GM21360 (cell line): ENCODE measurements at regions not wholly inside any gene's neighbourhood (a gene's known extent, or its start where the extent isn't known, plus 50 kb on each side); places are given as distances from the start of the nearest gene placed in this dataset.

Experiments
- ATAC-seq: cut with Tn5 transposase; IDR thresholded peaks from one replicate; pipeline ENCODE4 v1.9.1; 2021; ENCODE audit warnings: mild to moderate bottlenecking, moderate library complexity; ENCODE audit not compliant: unreplicated experiment

- ATAC-seq, result no peak
Measured at GRCh38 chr10:130999376-131000202, 311.9 kb downstream of the TCERG1L start.

DNA sequence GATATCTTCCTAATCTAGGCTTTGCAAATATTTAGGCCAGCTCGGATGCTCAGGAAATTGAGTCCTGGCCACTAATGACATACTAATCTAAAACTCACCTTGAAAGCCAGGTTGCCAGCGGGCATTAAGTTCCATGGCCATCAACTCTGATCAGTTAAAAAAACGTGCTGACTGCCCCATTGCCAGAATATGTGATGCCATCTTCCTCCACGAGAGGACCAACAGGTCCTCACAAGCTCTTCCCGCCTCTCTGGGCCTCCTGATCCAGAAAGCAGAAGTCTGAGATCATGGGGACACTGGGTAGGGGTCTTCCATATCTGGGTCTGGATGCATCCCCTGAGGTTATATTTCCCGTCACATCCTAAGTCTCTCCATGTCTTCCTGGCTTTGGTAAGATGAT is 311.3 kb downstream of the TCERG1L start:
- no peak for ATAC-seq

DNA sequence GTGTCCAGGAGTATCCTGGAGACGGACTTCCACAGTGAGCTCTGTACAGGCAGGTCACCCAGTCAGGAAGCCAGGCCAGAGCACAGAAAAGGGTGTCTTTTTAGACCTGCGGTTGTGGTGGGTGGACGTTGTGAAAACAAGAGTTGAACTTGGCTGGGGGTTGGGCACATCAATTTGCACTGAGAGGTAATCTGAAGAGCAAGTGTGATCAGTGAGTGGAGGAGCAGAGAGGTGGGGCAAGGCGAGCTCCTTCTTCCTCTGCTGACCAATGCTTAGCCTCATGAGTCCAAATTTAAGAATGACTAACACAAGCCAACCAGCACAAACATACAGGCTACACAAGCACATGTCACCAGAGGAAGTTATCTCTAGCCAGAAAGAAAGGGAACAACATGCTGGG is 310.8 kb downstream of the TCERG1L start:
- no peak for ATAC-seq

- ATAC-seq, result no peak
Measured at GRCh38 chr10:131001438-131001837, 310.1 kb downstream of the TCERG1L start.

GRCh38 chr10:131002031-131002861 is 309.3 kb downstream of the TCERG1L start:
- ATAC-seq, result no peak

GRCh38 chr10:131003455-131003854 is 308.1 kb downstream of the TCERG1L start:
- ATAC-seq, result no peak

DNA sequence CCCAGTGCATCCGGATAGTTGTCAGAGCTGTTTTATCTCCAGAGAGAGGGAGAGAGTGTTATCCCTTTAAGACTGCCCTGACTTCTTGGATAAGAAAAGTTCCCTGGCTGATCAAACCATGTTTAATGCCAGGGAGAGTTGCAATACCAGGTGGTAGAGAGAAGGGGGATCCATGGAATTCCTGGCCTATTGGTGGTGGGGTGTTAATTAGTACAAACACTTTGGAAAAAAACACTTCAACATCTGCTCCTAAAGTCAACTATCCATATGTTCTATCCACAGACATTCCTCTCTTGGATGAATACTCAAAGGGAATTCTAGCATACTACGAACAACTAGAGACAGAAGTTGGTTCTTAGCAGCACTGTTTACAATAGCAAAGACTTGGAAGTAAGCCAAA is 307.2 kb downstream of the TCERG1L start:
- ATAC-seq, result no peak

GRCh38 chr10:131006458-131007256 is 304.9 kb downstream of the TCERG1L start:
- no peak for ATAC-seq

GRCh38 chr10:131009791-131010190 is 301.7 kb downstream of the TCERG1L start:
- no peak for ATAC-seq

DNA sequence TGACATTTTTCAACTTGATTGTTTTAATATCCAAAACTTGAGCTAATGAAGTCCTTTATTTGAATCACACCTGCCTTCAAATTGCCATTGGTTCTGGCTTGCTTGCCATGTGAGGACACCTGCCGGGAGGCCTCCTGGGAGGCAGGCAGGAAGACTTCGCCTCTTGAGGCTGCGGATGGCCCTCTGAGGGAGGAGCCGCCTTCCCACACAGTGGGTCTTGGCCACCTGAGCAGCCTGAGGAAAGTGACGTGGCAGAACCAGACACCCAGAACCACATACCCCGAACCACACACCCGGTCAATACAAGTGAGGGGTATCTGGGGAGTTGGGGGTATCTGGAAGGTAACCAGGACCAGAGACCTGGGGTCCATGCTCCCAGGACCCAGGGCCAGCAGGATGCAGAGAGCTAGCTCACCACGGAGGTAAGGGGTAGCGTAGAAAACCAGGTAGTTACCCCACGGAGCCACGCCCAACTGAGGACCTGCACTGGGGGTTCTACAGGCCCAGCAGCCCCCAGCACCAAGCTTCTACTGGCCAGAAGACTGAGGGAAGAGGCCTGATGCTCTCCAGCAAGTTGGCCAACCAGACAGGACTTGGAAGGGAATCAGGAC is 300.5 kb downstream of the TCERG1L start:
- no peak for ATAC-seq

- no peak for ATAC-seq
Measured at GRCh38 chr10:131011936-131012640, 299.4 kb downstream of the TCERG1L start.

DNA sequence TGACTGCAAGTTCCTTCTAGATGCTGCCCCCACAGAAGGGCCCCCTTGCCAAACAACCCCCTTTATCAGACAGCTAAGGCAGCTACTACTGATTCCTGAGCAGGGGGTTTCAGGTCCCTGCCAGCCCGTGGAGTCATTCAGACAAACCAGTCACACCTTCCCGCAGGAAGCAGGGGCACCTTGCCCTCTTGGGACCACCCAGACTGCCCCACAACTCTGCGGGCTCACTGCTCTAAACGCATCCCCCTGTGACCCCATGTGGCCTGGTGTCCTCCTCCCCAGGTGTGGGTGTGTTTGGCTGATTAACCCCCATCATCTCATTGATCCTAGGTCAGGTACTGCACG is 298.9 kb downstream of the TCERG1L start:
- ATAC-seq, result no peak

DNA sequence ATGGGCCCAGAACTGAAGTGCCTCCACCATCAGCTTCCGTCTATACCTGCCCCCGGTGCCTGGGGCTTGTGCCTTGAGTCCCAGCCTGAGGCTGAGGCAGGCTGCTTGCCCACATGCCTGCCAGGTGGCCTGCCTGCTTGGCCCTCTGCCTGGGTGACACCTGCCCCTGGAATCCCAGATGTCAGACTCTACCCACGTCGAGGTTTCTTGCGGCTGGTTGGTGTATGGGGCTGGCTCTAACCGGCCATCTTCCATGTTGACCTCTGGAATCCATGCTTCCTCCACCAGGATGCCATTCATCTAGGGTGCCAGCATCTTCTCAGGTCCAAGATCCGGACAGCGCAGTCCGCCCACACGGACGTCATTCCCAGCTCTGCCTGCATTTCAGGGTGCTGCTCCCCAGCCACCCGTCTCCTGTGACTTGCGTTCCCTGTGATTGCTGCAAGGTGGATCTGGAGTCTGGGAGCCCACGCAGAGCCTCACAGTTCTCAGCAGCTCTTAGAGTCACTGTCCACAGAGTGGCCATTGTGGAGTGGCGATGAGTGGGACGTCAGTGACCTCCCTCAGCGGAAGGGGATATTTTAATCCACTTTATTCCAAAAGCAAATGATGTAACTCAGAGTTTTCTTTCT is 298.1 kb downstream of the TCERG1L start:
- no peak for ATAC-seq

- no peak for ATAC-seq
Measured at GRCh38 chr10:131014271-131014670, 297.2 kb downstream of the TCERG1L start.

GRCh38 chr10:131015271-131015670 is 296.2 kb downstream of the TCERG1L start:
- no peak for ATAC-seq

- ATAC-seq, result no peak
Measured at GRCh38 chr10:131016556-131016955, 295.0 kb downstream of the TCERG1L start.

- no peak for ATAC-seq
Measured at GRCh38 chr10:131017566-131018285, 293.8 kb downstream of the TCERG1L start.

DNA sequence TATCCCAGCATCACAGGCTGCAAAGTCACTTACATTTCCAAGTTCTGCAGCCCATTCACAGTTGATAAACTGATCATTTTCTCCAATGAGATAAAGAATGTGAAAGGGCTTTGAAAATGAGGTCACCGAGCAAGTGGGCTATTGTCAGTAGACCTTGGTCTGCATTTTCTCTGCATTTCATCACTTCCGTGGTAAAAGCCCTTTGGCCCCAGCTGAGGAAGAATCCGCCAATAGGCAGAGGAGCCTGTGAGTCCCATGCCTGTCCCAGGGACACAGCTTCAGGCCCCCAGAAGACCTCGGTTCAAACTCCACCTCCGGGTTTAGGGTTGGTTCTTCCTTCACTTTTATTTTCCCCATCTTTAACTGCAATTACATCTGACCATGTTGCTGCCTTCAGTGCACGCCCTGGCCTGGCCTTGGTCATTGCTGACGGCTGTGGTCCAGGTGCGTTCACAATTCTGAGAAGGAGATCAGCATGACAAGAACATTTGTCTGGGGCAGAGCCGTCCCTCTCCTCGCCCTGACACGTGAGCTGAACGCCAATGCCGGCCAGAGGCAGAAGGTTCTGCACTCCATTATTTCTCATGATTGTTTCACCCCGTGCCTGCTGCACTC is 292.5 kb downstream of the TCERG1L start:
- no peak for ATAC-seq

DNA sequence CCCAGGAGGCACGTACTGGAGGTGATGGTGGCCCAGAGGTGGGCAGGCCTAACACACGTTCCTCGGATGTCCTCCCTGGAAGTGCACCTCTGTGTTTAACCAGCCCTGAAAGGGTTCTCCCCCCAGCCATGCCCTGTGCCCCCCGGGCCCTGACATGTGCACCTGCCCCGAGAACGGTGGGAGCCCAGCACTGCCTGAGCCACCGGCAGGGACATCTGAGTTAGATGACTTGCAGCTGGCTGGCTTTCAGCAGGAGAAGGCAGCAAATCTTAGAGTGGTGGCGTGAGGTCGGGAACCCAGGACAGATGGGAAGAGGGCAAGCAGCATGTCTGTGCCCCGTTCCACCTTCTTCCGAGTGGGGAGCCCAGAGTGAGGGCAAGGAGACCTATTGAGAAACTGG is 291.8 kb downstream of the TCERG1L start:
- ATAC-seq, result no peak
